Gastrocnemius medialis (tissue), 4 donors: ENCODE measurements at regions not wholly inside any gene's neighbourhood (a gene's known extent, or its start where the extent isn't known, plus 50 kb on each side); places are given as distances from the start of the nearest gene placed in this dataset.

Experiments used
- CTCF ChIP-seq, 5 experiments: fragments of 450-650 bp in 3 of 5; fragments of 200-600 bp in 2 of 5; sonication (generic) in 2 of 5; IDR thresholded peaks in 4 of 5; conservative IDR thresholded peaks in 1 of 5; 1 replicate in 4 of 5; 2 replicates in 1 of 5; pipeline ENCODE4 v1.5.1; 2016 to 2019; ENCODE audit warnings: antibody characterized with exemption in 5 of 5, mild to moderate bottlenecking in 3 of 5, moderate library complexity in 3 of 5
- POLR2A ChIP-seq, 2 donors: fragments of 450-650 bp; IDR thresholded peaks; one replicate each; pipeline ENCODE4 v1.6.1; 2017; ENCODE audit warnings: antibody characterized with exemption in 2 of 2, mild to moderate bottlenecking in 2 of 2, moderate library complexity in 2 of 2

- TF ChIP-seq CTCF (IDR thresholded peaks at IDR 0.05 in 4 of 5, conservative IDR thresholded peaks at IDR 0.05 in 1 of 5) (no peak), POLR2A (IDR thresholded peaks at IDR 0.05) (no peak)
Measured at GRCh38 chr1:55352811-55353180, 137.6 kb upstream of the USP24 start.
